ENCODE measurements at regions not wholly inside any gene's neighbourhood (a gene's known extent, or its start where the extent isn't known, plus 50 kb on each side); places are given as distances from the start of the nearest gene placed in this dataset.

- Histone ChIP-seq H3K36me3 (ENCODE audit: control insufficient read depth, insufficient read depth, low read length) (no peaks in the 10 kb centered on the region), H3K9me3 (ENCODE audit: control insufficient read depth, insufficient read depth, low read depth, low read length) (no peaks in the 10 kb centered on the region), H3K27me3 (ENCODE audit: control insufficient read depth, insufficient read depth, low read length) (no peaks in the 10 kb centered on the region), H3K4me1 (ENCODE audit: control insufficient read depth, insufficient read depth, low read length) (no peaks in the 10 kb centered on the region), H3K4me3 (ENCODE audit: low read depth in 2 of 2, low read length in 2 of 2) (no peak overlapping the region), H3K27ac (ENCODE audit: low read length) (no peak overlapping the region)
- TF ChIP-seq REST (IDR thresholded peaks at IDR 0.05; ENCODE audit: insufficient read depth in 1 of 2, low read depth in 2 of 2, low read length in 1 of 2) = no peak
- no peak for TF ChIP-seq POLR2AphosphoS5 (IDR thresholded peaks at IDR 0.05; ENCODE audit: low read depth, low read length)
- ChIA-PET POLR2A (no interaction called here), CTCF (no interaction called here)
- ATAC-seq (no peak), DNase-seq (ENCODE audit: low read depth, low spot score) (no peak)
- no TSS peak for BruUV-seq (replicated peaks)
- intact Hi-C loops (cut with micrococcal nuclease; ENCODE audit: unreplicated experiment) = no loop called here
- in situ Hi-C loops (cut with HindIII; ENCODE audit: low pct_unique_long_range_greater_than_20kb, low sequenced_read_pairs) = no loop called here
These were observed 121.2 kb upstream of the ST8SIA4 start for GRCh38 chr5:101024299-101024698.

- H3K4me3 ChIP-seq (ENCODE audit: low read depth in 2 of 2, low read length in 2 of 2) = no peak overlapping the region
- H3K36me3 ChIP-seq (ENCODE audit: control insufficient read depth, insufficient read depth, low read length) = no peaks in the 10 kb centered on the region
- ChIA-PET POLR2A (no interaction called here), CTCF (no interaction called here)
- H3K27me3 ChIP-seq (ENCODE audit: control insufficient read depth, insufficient read depth, low read length) = no peaks in the 10 kb centered on the region
- TF ChIP-seq CTCF (IDR thresholded peaks at IDR 0.05) (no peak), POLR2AphosphoS5 (IDR thresholded peaks at IDR 0.05; ENCODE audit: low read depth, low read length) (no peak), SIN3A (IDR thresholded peaks at IDR 0.05; ENCODE audit: borderline replicate concordance, insufficient read depth, low read depth, low read length) (no peak), REST (IDR thresholded peaks at IDR 0.05; ENCODE audit: insufficient read depth in 1 of 2, low read depth in 2 of 2, low read length in 1 of 2) (no peak), TCF7L2 (IDR thresholded peaks at IDR 0.05; ENCODE audit: low read depth, low read length) (no peak)
- no peaks in the 10 kb centered on the region for H3K9me3 ChIP-seq (ENCODE audit: control insufficient read depth, insufficient read depth, low read depth, low read length)
- H3K4me1 ChIP-seq (ENCODE audit: control insufficient read depth, insufficient read depth, low read length) = no peaks in the 10 kb centered on the region
- no TSS peak for BruUV-seq (replicated peaks)
- no peak overlapping the region for H3K27ac ChIP-seq (ENCODE audit: low read length)
- intact Hi-C loops (cut with micrococcal nuclease; ENCODE audit: unreplicated experiment) (no loop called here), in situ Hi-C loops (cut with HindIII; ENCODE audit: low pct_unique_long_range_greater_than_20kb, low sequenced_read_pairs) (no loop called here)
- ATAC-seq (no peak), DNase-seq (ENCODE audit: low read depth, low spot score) (no peak)
These were observed 115.2 kb upstream of the ST8SIA4 start for GRCh38 chr5:101018299-101018698.
